NB4 (cell line): ENCODE measurements at regions not wholly inside any gene's neighbourhood (a gene's known extent, or its start where the extent isn't known, plus 50 kb on each side); places are given as distances from the start of the nearest gene placed in this dataset.

Experiments
- CTCF ChIP-seq: IDR thresholded peaks from one replicate; pipeline ENCODE4 v1.5.1; 2012; ENCODE audit warnings: low read depth, low read length
- MYC ChIP-seq: IDR thresholded peaks from 2 replicates; pipeline ENCODE4 v1.6.1; 2011; ENCODE audit warnings: low read depth, low read length
- POLR2A ChIP-seq: IDR thresholded peaks from 2 replicates; pipeline ENCODE4 v1.6.1; 2011; ENCODE audit warnings: mild to moderate bottlenecking; ENCODE audit not compliant: insufficient read length; ENCODE audit errors: extremely low read depth

GRCh38 chr12:89907659-89908058 is 199.0 kb upstream of the ATP2B1 start:
- TF ChIP-seq CTCF (no peak), POLR2A (no peak), MYC (no peak)
